H9 (cell line): ENCODE measurements at regions not wholly inside any gene's neighbourhood (a gene's known extent, or its start where the extent isn't known, plus 50 kb on each side); places are given as distances from the start of the nearest gene placed in this dataset.

Experiments
- DNase-seq: peaks from one replicate; pipeline ENCODE4 v3.0.0-alpha.2; 2017
- H2AFZ ChIP-seq: one replicate; pipeline ENCODE4 v1.6.1; 2013; ENCODE audit warnings: mild to moderate bottlenecking, low read length, control low read depth, moderate library complexity
- H2AK5ac ChIP-seq: 2 replicates; pipeline ENCODE4 v1.6.1; 2013; ENCODE audit warnings: low read length, control low read depth, mixed read lengths; ENCODE audit not compliant: insufficient read length
- H2BK120ac ChIP-seq: one replicate; pipeline ENCODE4 v1.6.1; 2013; ENCODE audit warnings: low read depth, mild to moderate bottlenecking, low read length, control low read depth, inconsistent platforms; ENCODE audit not compliant: poor library complexity, severe bottlenecking
- H2BK12ac ChIP-seq: 2 replicates; pipeline ENCODE4 v1.6.1; 2013; ENCODE audit warnings: low read length, control low read depth, mixed read lengths, low read depth; ENCODE audit not compliant: insufficient read length
- H2BK15ac ChIP-seq: 2 replicates; pipeline ENCODE4 v1.6.1; 2013; ENCODE audit warnings: low read depth, low read length, control low read depth
- H2BK20ac ChIP-seq: one replicate; pipeline ENCODE4 v1.6.1; 2013; ENCODE audit warnings: low read depth, mild to moderate bottlenecking, low read length, control low read depth, inconsistent platforms; ENCODE audit not compliant: poor library complexity, severe bottlenecking
- H2BK5ac ChIP-seq: 2 replicates; pipeline ENCODE4 v1.6.1; 2013; ENCODE audit warnings: low read length, control low read depth, mixed read lengths; ENCODE audit not compliant: insufficient read length
- H3K14ac ChIP-seq: 2 replicates; pipeline ENCODE4 v1.6.1; 2013; ENCODE audit warnings: low read length, control low read depth; ENCODE audit not compliant: insufficient read depth
- H3K18ac ChIP-seq: 2 replicates; pipeline ENCODE4 v1.6.1; 2013; ENCODE audit warnings: low read depth, mild to moderate bottlenecking, mixed read lengths, low read length, control low read depth; ENCODE audit not compliant: insufficient read length
- H3K23ac ChIP-seq: 2 replicates; pipeline ENCODE4 v1.6.1; 2013; ENCODE audit warnings: low read length, control low read depth, mixed read lengths, low read depth; ENCODE audit not compliant: insufficient read length
- H3K23me2 ChIP-seq: 2 replicates; pipeline ENCODE4 v1.6.1; 2013; ENCODE audit warnings: low read depth, mild to moderate bottlenecking, mixed read lengths, low read length, control low read depth; ENCODE audit not compliant: insufficient read length, poor library complexity, severe bottlenecking
- H3K27ac ChIP-seq: 2 replicates; pipeline ENCODE4 v1.5.1; 2013; ENCODE audit warnings: low read length, control low read depth, mixed read lengths, low read depth; ENCODE audit not compliant: insufficient read length
- H3K27me3 ChIP-seq: 2 replicates; pipeline ENCODE4 v1.6.1; 2013; ENCODE audit warnings: low read length, control low read depth, inconsistent platforms; ENCODE audit not compliant: insufficient read depth
- H3K4ac ChIP-seq: 2 replicates; pipeline ENCODE4 v1.6.1; 2013; ENCODE audit warnings: low read depth, mild to moderate bottlenecking, control low read depth, inconsistent platforms, low read length, moderate library complexity
- H3K4me1 ChIP-seq: 2 replicates; pipeline ENCODE4 v1.6.1; 2013; ENCODE audit warnings: low read length, control low read depth, inconsistent platforms; ENCODE audit not compliant: insufficient read depth
- H3K4me2 ChIP-seq: 2 replicates; pipeline ENCODE4 v1.6.1; 2013; ENCODE audit warnings: low read length, control low read depth, mixed read lengths; ENCODE audit not compliant: insufficient read length, insufficient read depth
- H3K56ac ChIP-seq: 2 replicates; pipeline ENCODE4 v1.6.1; 2013; ENCODE audit warnings: low read depth, mild to moderate bottlenecking, mixed read lengths, low read length, control low read depth; ENCODE audit not compliant: insufficient read length
- H3K79me1 ChIP-seq: 2 replicates; pipeline ENCODE4 v1.6.1; 2013; ENCODE audit warnings: low read depth, mild to moderate bottlenecking, moderate library complexity, low read length, control low read depth, inconsistent platforms; ENCODE audit not compliant: insufficient read depth, poor library complexity, severe bottlenecking
- H3K79me2 ChIP-seq: 2 replicates; pipeline ENCODE4 v1.6.1; 2013; ENCODE audit warnings: low read length, control low read depth, inconsistent platforms; ENCODE audit not compliant: insufficient read depth
- H3K9ac ChIP-seq: 2 replicates; pipeline ENCODE4 v1.6.1; 2013; ENCODE audit warnings: low read length, control low read depth, mixed read lengths; ENCODE audit not compliant: insufficient read length; ENCODE audit errors: extremely low read depth
- H3K9me3 ChIP-seq: one replicate; pipeline ENCODE4 v1.6.1; 2013; ENCODE audit warnings: low read depth, low read length, inconsistent platforms; ENCODE audit not compliant: control insufficient read depth
- H3T11ph ChIP-seq: one replicate; pipeline ENCODE4 v1.6.1; 2013; ENCODE audit warnings: mild to moderate bottlenecking, low read length, control low read depth, inconsistent platforms
- H4K20me1 ChIP-seq: one replicate; pipeline ENCODE4 v1.6.1; 2013; ENCODE audit not compliant: control insufficient read depth, insufficient read length, insufficient read depth
- H4K5ac ChIP-seq: 2 replicates; pipeline ENCODE4 v1.6.1; 2013; ENCODE audit warnings: low read depth, mild to moderate bottlenecking, mixed read lengths, low read length, control low read depth; ENCODE audit not compliant: insufficient read length
- H4K8ac ChIP-seq: replicated peaks from 2 replicates; pipeline ENCODE4 v1.6.1; 2013; ENCODE audit warnings: low read length, control low read depth, mixed read lengths, low read depth; ENCODE audit not compliant: insufficient read length
- H4K91ac ChIP-seq: 2 replicates; pipeline ENCODE4 v1.6.1; 2013; ENCODE audit warnings: low read depth, mild to moderate bottlenecking, moderate library complexity, mixed read lengths, low read length, control low read depth; ENCODE audit not compliant: insufficient read length
- H3K27ac Mint-ChIP-seq, 3 experiments: 2 replicates in 2 of 3; 3 replicates in 1 of 3; pipeline ENCODE4 v1.8.0; 2020 to 2021; ENCODE audit warnings: mixed read lengths in 3 of 3, mild to moderate bottlenecking in 1 of 3, moderate library complexity in 1 of 3
- H3K27me3 Mint-ChIP-seq: 2 replicates; pipeline ENCODE4 v1.8.0; 2021; ENCODE audit warnings: low read depth, mild to moderate bottlenecking, moderate library complexity, mixed read lengths
- H3K36me3 Mint-ChIP-seq, 3 experiments: 2 replicates in 2 of 3; 3 replicates in 1 of 3; pipeline ENCODE4 v1.8.0; 2020 to 2021; ENCODE audit warnings: low read depth in 3 of 3, mixed read lengths in 3 of 3; ENCODE audit not compliant: insufficient read depth in 1 of 3
- H3K4me1 Mint-ChIP-seq, 2 experiments: 2 replicates each; pipeline ENCODE4 v1.8.0; 2020; ENCODE audit warnings: mixed read lengths in 2 of 2
- H3K4me3 Mint-ChIP-seq, 2 experiments: 2 replicates in 1 of 2; 3 replicates in 1 of 2; pipeline ENCODE4 v1.8.0; 2020 to 2021; ENCODE audit warnings: mild to moderate bottlenecking in 2 of 2, mixed read lengths in 2 of 2, moderate library complexity in 1 of 2
- H3K9me3 Mint-ChIP-seq, 2 experiments: 2 replicates in 1 of 2; 3 replicates in 1 of 2; pipeline ENCODE4 v1.8.0; 2020; ENCODE audit warnings: mild to moderate bottlenecking in 2 of 2, mixed read lengths in 2 of 2, moderate library complexity in 1 of 2
- WGBS: extraction: QIAGEN DNeasy Blood & Tissue Kit; methylation state at CpG from one replicate; pipeline ENCODE4 v1.1.7; 2013; ENCODE audit warnings: missing lambda C conversion rate, low lambda C conversion rate, mixed read lengths; ENCODE audit not compliant: insufficient read length; ENCODE audit errors: extremely low coverage; 5-methylcytosine and 5-hydroxymethylcytosine counted together
- TF ChIP-seq, protein P1 (sequence below): fragments of 200-600 bp; sonication (generic); conservative IDR thresholded peaks from 3 replicates; pipeline ENCODE4 v1.8.0; 2021; ENCODE audit warnings: antibody characterized with exemption, mild to moderate bottlenecking

GRCh38 chr7:112596981-112597380 is 116.2 kb downstream of the LSMEM1 start:
- no peak overlapping the region for H4K8ac ChIP-seq
- H3K27me3 ChIP-seq: no peaks in the 10 kb centered on the region

More at GRCh38 chr7:112596981-112597380, 116.2 kb downstream of the LSMEM1 start:
- Histone ChIP-seq H2BK20ac (no peak overlapping the region), H2BK15ac (no peak overlapping the region), H3K9me3 (no peaks in the 10 kb centered on the region), H2AFZ (no peak overlapping the region), H3K4ac (no peak overlapping the region), H3T11ph (no peak overlapping the region), H3K56ac (no peak overlapping the region), H2BK5ac (no peak overlapping the region), H3K23me2 (no peaks in the 10 kb centered on the region), H3K79me1 (no peaks in the 10 kb centered on the region), H4K91ac (no peak overlapping the region), H2BK120ac (no peak overlapping the region), H3K4me1 (no peaks in the 10 kb centered on the region), H3K79me2 (no peaks in the 10 kb centered on the region), H3K23ac (no peak overlapping the region), H3K9ac (no peak overlapping the region), H3K14ac (no peak overlapping the region), H4K20me1 (no peaks in the 10 kb centered on the region), H3K27ac (no peak overlapping the region), H2BK12ac (no peak overlapping the region), H3K18ac (no peak overlapping the region), H2AK5ac (no peak overlapping the region), H4K5ac (no peak overlapping the region), H3K4me2 (no peak overlapping the region)
- DNase-seq: no peak
- Mint-ChIP-seq H3K27me3 (no peaks in the 10 kb centered on the region), H3K9me3 (no peaks in the 10 kb centered on the region), H3K4me3 (no peak overlapping the region), H3K27ac (no peak overlapping the region; a peak in 1 of 7 replicates), H3K4me1 (no peaks in the 10 kb centered on the region), H3K36me3 (no peaks in the 10 kb centered on the region)
- TF ChIP-seq, protein P1, sequence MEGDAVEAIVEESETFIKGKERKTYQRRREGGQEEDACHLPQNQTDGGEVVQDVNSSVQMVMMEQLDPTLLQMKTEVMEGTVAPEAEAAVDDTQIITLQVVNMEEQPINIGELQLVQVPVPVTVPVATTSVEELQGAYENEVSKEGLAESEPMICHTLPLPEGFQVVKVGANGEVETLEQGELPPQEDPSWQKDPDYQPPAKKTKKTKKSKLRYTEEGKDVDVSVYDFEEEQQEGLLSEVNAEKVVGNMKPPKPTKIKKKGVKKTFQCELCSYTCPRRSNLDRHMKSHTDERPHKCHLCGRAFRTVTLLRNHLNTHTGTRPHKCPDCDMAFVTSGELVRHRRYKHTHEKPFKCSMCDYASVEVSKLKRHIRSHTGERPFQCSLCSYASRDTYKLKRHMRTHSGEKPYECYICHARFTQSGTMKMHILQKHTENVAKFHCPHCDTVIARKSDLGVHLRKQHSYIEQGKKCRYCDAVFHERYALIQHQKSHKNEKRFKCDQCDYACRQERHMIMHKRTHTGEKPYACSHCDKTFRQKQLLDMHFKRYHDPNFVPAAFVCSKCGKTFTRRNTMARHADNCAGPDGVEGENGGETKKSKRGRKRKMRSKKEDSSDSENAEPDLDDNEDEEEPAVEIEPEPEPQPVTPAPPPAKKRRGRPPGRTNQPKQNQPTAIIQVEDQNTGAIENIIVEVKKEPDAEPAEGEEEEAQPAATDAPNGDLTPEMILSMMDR: no peak
- WGBS: no CpG with 5 or more reads among the region's 2 CpGs
